NCI-H526 treated with DMSO at 0.1 percent for 48 hours (cell line): ENCODE measurements at regions not wholly inside any gene's neighbourhood (a gene's known extent, or its start where the extent isn't known, plus 50 kb on each side); places are given as distances from the start of the nearest gene placed in this dataset.
A peak's percentile ranks its signal among the peaks of the same experiment; 100 is the strongest.
"Not testable (repeated sequence)": the region's sequence is repeated elsewhere in the genome, so short reads cannot be mapped to it uniquely, and the experiment has no call there.

Source experiments
- DNase-seq: peaks from one replicate; lab custom pipeline; 2025; lab: John Stamatoyannopoulos, UW

- no peak for DNase-seq
These were observed 147.9 kb downstream of the TPBG start for GRCh38 chr6:82511546-82511945.

GRCh38 chr6:82517896-82518295 lies 154.3 kb downstream of the TPBG start:
- DNase-seq: not testable (repeated sequence)

- DNase-seq: no peak
These were observed 157.8 kb downstream of the TPBG start for GRCh38 chr6:82521369-82521768.

GRCh38 chr6:82521861-82522260 lies 158.2 kb downstream of the TPBG start:
- no peak for DNase-seq

GRCh38 chr6:82524031-82524430 lies 160.4 kb downstream of the TPBG start:
- DNase-seq: no peak

- DNase-seq: no peak
These were observed 162.3 kb downstream of the TPBG start for GRCh38 chr6:82525775-82526495.

GRCh38 chr6:82529960-82530460 lies 166.4 kb downstream of the TPBG start:
- DNase-seq: not testable (repeated sequence)

- no peak for DNase-seq
These were observed 171.3 kb downstream of the TPBG start for GRCh38 chr6:82534876-82535275.

GRCh38 chr6:82549480-82549879 lies 185.9 kb downstream of the TPBG start:
- not testable (repeated sequence) for DNase-seq

- not testable (repeated sequence) for DNase-seq
These were observed 187.7 kb downstream of the TPBG start for GRCh38 chr6:82551311-82551710.

- no peak for DNase-seq
These were observed 188.2 kb downstream of the TPBG start for GRCh38 chr6:82551831-82552230.

GRCh38 chr6:82553863-82554531 lies 190.4 kb downstream of the TPBG start:
- no peak for DNase-seq

GRCh38 chr6:82554666-82555065 lies 191.0 kb downstream of the TPBG start:
- no peak for DNase-seq

- DNase-seq: no peak
These were observed 192.2 kb downstream of the TPBG start for GRCh38 chr6:82555801-82556200.

GRCh38 chr6:82558531-82558930 lies 194.9 kb downstream of the TPBG start:
- DNase-seq: not testable (repeated sequence)

- DNase-seq: no peak
These were observed 204.0 kb downstream of the TPBG start for GRCh38 chr6:82567621-82568020.

GRCh38 chr6:82568290-82568993 lies 204.8 kb downstream of the TPBG start:
- no peak for DNase-seq

GRCh38 chr6:82569022-82569421 lies 205.4 kb downstream of the TPBG start:
- no peak for DNase-seq

GRCh38 chr6:82570083-82570482 lies 206.5 kb downstream of the TPBG start:
- DNase-seq: peak; percentile 94

GRCh38 chr6:82571455-82571854 lies 207.8 kb downstream of the TPBG start:
- no peak for DNase-seq

- DNase-seq: no peak
These were observed 209.8 kb downstream of the TPBG start for GRCh38 chr6:82573254-82573972.

GRCh38 chr6:82576284-82576683 lies 212.7 kb downstream of the TPBG start:
- no peak for DNase-seq
